ENCODE measurements at regions not wholly inside any gene's neighbourhood (a gene's known extent, or its start where the extent isn't known, plus 50 kb on each side); places are given as distances from the start of the nearest gene placed in this dataset.

DNA sequence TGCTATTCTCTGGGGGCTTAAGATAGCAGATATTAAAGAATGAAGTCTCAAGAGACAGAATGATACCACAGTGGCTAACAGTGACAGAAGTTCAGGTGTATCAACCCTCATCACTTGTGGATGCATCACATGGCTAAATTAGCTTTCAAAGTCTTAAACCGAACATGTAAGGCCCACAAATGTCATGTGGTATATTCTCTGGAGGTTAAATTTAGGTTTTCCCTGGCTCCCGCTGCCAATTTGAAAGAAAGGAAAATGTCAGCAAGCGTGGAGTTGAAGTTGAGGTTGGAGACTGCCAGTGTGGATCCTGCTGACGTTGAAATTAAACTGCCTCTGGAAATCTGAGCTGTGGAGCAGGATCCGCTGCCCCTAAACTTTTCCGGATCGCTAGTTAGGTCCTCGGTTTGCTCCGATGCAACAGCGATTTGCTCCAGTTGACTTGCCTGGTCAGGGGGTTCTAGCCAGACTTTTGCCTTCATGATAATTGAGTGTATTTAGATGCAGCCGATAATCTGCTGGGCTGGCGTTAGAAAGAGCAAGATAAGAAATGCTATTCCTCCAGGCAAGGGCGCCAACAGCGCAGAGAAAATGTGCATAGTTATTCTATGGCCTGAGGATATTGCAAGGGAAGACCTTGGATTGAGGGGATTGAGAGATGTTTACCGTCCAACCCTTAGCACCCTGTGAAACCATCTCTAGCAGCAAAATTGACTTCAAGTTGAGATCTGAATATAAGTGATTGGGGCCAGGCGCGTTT, 443.9 kb downstream of the TMEM114 start:
- TF ChIP-seq, protein P1, sequence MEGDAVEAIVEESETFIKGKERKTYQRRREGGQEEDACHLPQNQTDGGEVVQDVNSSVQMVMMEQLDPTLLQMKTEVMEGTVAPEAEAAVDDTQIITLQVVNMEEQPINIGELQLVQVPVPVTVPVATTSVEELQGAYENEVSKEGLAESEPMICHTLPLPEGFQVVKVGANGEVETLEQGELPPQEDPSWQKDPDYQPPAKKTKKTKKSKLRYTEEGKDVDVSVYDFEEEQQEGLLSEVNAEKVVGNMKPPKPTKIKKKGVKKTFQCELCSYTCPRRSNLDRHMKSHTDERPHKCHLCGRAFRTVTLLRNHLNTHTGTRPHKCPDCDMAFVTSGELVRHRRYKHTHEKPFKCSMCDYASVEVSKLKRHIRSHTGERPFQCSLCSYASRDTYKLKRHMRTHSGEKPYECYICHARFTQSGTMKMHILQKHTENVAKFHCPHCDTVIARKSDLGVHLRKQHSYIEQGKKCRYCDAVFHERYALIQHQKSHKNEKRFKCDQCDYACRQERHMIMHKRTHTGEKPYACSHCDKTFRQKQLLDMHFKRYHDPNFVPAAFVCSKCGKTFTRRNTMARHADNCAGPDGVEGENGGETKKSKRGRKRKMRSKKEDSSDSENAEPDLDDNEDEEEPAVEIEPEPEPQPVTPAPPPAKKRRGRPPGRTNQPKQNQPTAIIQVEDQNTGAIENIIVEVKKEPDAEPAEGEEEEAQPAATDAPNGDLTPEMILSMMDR (conservative IDR thresholded peaks at IDR 0.05 in 1 of 2, IDR thresholded peaks at IDR 0.05 in 1 of 2; ENCODE audit: extremely low read depth in 1 of 2, insufficient read depth in 1 of 2, low read depth in 1 of 2, low read length in 2 of 2), result no peak
- no peak for TF ChIP-seq EZH2 (IDR thresholded peaks at IDR 0.05; ENCODE audit: borderline replicate concordance, low read length)
